ENCODE measurements at regions not wholly inside any gene's neighbourhood (a gene's known extent, or its start where the extent isn't known, plus 50 kb on each side); places are given as distances from the start of the nearest gene placed in this dataset.
A peak's percentile ranks its signal among the peaks of the same experiment; 100 is the strongest.
"Not testable (repeated sequence)": the region's sequence is repeated elsewhere in the genome, so short reads cannot be mapped to it uniquely, and the experiment has no call there.

- DNase-seq (ENCODE audit: low read depth): no peak
Measured at GRCh38 chr10:8310930-8311329, 256.4 kb downstream of the GATA3 start.

GRCh38 chr10:8311526-8312070 is 257.1 kb downstream of the GATA3 start:
- no peak for DNase-seq (ENCODE audit: low read depth)

GRCh38 chr10:8312079-8312478 is 257.6 kb downstream of the GATA3 start:
- no peak for DNase-seq (ENCODE audit: low read depth)

GRCh38 chr10:8312781-8313180 is 258.3 kb downstream of the GATA3 start:
- DNase-seq (ENCODE audit: low read depth): no peak

- no peak for DNase-seq (ENCODE audit: low read depth)
Measured at GRCh38 chr10:8314486-8314885, 260.0 kb downstream of the GATA3 start.

- no peak for DNase-seq (ENCODE audit: low read depth)
Measured at GRCh38 chr10:8315619-8316021, 261.1 kb downstream of the GATA3 start.

GRCh38 chr10:8316284-8316683 is 261.8 kb downstream of the GATA3 start:
- no peak for DNase-seq (ENCODE audit: low read depth)

- not testable (repeated sequence) for DNase-seq (ENCODE audit: low read depth)
Measured at GRCh38 chr10:8318429-8318828, 263.9 kb downstream of the GATA3 start.

GRCh38 chr10:8318956-8319355 is 264.5 kb downstream of the GATA3 start:
- no peak for DNase-seq (ENCODE audit: low read depth)

- no peak for DNase-seq (ENCODE audit: low read depth)
Measured at GRCh38 chr10:8319704-8320103, 265.2 kb downstream of the GATA3 start.

GRCh38 chr10:8321990-8322389 is 267.5 kb downstream of the GATA3 start:
- no peak for DNase-seq (ENCODE audit: low read depth)

- DNase-seq (ENCODE audit: low read depth): no peak
Measured at GRCh38 chr10:8323428-8324054, 269.1 kb downstream of the GATA3 start.

- no peak for DNase-seq (ENCODE audit: low read depth)
Measured at GRCh38 chr10:8325024-8325980, 270.8 kb downstream of the GATA3 start.

GRCh38 chr10:8326396-8327139 is 272.1 kb downstream of the GATA3 start:
- no peak for DNase-seq (ENCODE audit: low read depth)

- DNase-seq (ENCODE audit: low read depth): no peak
Measured at GRCh38 chr10:8327140-8327423, 272.6 kb downstream of the GATA3 start.

- peak; percentile 36 for DNase-seq (ENCODE audit: low read depth)
Measured at GRCh38 chr10:8331387-8331786, 276.9 kb downstream of the GATA3 start.

GRCh38 chr10:8331896-8332729 is 277.6 kb downstream of the GATA3 start:
- DNase-seq (ENCODE audit: low read depth): peak; percentile 87

- DNase-seq (ENCODE audit: low read depth): no peak
Measured at GRCh38 chr10:8332730-8333111, 278.2 kb downstream of the GATA3 start.

GRCh38 chr10:8334631-8335030 is 280.1 kb downstream of the GATA3 start:
- DNase-seq (ENCODE audit: low read depth): no peak

- no peak for DNase-seq (ENCODE audit: low read depth)
Measured at GRCh38 chr10:8336629-8337331, 282.3 kb downstream of the GATA3 start.

- no peak for DNase-seq (ENCODE audit: low read depth)
Measured at GRCh38 chr10:8337332-8337651, 282.8 kb downstream of the GATA3 start.
